OCI-LY3 (cell line): ENCODE measurements at regions not wholly inside any gene's neighbourhood (a gene's known extent, or its start where the extent isn't known, plus 50 kb on each side); places are given as distances from the start of the nearest gene placed in this dataset.
"Not testable (repeated sequence)": the region's sequence is repeated elsewhere in the genome, so short reads cannot be mapped to it uniquely, and the experiment has no call there.

Source experiments
- CTCF ChIP-seq: fragments of 200-600, 300-600 bp; sonication (generic); IDR thresholded peaks from 2 replicates; pipeline ENCODE4 v1.5.1; 2014; ENCODE audit warnings: antibody characterized with exemption, low read length, low read depth
- EZH2phosphoT487 ChIP-seq: fragments of 200-600 bp; shearing (Covaris generic); IDR thresholded peaks from 2 replicates; pipeline ENCODE4 v1.6.1; 2018; ENCODE audit warnings: antibody characterized with exemption, mixed run types, low read depth

DNA sequence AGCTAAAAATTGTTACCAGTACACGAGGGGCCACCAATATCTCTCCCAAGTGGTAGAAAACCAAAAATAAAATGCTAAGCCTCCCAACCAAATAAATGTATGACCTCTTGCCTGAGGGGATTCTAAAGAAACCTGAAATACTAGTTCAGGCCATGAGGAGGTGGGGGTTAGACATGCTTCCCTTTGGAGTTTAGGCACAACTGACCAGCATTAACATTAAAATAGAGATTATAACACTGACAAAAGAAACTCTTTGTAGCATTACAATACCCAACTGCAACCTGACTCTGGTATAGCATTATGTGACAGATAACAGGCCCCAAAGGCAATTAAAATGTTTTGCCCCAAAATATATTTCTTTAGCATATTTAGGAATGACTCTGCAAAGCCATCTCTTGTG is 637.6 kb upstream of the PCDH11Y start:
- TF ChIP-seq CTCF, EZH2phosphoT487: not testable (repeated sequence)
